OCI-LY3 (cell line): ENCODE measurements at regions not wholly inside any gene's neighbourhood (a gene's known extent, or its start where the extent isn't known, plus 50 kb on each side); places are given as distances from the start of the nearest gene placed in this dataset.

Experiments used
- CTCF ChIP-seq: fragments of 200-600, 300-600 bp; sonication (generic); IDR thresholded peaks from 2 replicates; pipeline ENCODE4 v1.5.1; 2014; ENCODE audit warnings: antibody characterized with exemption, low read length, low read depth
- EZH2phosphoT487 ChIP-seq: fragments of 200-600 bp; shearing (Covaris generic); IDR thresholded peaks from 2 replicates; pipeline ENCODE4 v1.6.1; 2018; ENCODE audit warnings: antibody characterized with exemption, mixed run types, low read depth

GRCh38 chr4:71938776-71939175 lies 93.0 kb upstream of the NPFFR2 start:
- TF ChIP-seq CTCF (no peak), EZH2phosphoT487 (no peak)
